ENCODE measurements at regions not wholly inside any gene's neighbourhood (a gene's known extent, or its start where the extent isn't known, plus 50 kb on each side); places are given as distances from the start of the nearest gene placed in this dataset.

DNA sequence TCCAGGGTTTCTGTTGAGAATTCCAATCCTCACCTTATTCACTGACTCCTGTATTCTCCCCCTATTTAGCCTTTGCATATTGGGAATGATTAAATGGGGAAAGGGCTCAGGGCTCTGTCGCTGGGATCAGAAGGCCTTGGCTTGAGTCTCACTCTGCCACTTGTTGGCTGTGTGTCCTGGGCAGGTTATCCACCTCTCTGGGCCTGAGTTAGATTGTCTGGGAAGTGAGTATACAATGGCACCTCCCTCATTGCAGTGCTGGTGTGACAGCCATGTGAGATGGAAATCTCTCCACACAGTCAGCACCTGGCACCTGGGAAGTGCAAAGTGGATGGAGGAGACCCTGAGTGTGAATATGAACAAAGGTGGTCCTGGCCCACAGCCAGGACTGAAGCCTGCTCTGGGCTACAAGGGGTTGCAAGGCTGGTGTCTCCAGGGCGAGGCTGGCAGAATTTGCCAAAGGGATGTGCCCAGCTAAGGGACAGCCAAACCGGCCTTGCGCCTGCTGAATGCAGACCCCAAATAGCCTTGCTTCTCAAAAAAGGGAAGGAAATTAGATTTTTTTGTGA, 200.0 kb upstream of the PMEPA1 start:
- no peak for DNase-seq

GRCh38 chr20:57908704-57909630, 199.2 kb upstream of the PMEPA1 start:
- DNase-seq: no peak

- no peak for DNase-seq
Observed at GRCh38 chr20:57908226-57908625, 198.4 kb upstream of the PMEPA1 start.

- no peak for DNase-seq
Observed at GRCh38 chr20:57907131-57908000, 197.6 kb upstream of the PMEPA1 start.

DNA sequence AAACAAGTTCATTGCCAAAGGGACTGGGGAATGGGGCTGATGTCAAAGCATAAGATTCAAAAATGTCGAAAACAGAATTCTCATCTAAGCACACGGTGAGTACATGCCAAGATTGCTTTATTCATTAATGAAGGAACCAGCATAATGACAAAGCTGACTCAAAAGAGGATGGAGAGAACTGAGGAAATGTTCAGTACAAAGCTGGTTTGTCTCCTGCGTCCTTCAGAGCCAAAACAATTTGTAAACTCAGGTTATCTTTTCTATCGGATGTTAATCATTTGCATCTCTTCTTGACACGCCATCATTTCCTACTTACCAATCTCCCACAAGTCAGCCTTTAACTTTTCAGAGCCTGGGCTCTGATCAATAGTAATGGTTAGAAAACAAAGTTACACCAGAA, 195.6 kb upstream of the PMEPA1 start:
- no peak for DNase-seq

- DNase-seq: no peak
Observed at GRCh38 chr20:57904314-57905105, 194.7 kb upstream of the PMEPA1 start.

DNA sequence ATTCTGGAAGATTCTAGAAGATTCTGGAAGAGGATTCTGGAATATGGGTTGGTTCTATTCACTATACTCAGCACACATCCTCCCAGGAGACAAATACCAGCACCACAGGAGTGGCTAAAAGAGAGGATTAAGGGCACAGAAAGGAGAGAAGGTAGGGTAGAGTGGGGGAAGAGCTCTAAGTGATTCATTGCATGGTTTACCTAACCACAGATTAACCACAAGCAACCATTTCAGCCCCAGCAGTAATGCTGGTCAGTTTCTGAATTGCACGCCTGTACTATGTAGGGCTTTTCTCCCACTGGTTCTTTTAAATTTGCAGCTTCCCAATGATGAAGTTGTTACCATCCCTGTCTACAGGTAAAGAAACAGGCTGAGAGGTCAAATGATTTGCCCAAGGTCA, 192.7 kb upstream of the PMEPA1 start:
- DNase-seq: peak; percentile 60

DNA sequence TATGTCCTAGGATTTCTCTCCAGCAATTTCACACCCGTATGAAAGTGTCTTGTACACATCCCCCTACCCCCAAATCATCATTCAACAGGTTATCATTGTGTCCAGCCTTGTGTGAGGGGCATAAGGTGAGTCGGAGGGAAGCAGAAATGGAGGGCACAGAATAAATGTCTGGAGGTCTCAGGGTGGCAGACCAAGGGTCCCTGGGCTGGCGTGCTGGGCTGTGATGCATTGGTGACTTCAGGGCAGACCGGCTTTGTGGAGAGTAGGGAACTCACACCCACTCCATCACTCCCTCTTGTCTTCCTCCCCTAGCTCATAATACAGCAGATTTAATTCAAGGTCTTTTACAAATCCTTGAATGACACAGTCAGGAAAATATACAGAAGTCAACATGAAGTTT, 191.7 kb upstream of the PMEPA1 start:
- DNase-seq: no peak

GRCh38 chr20:57900226-57900905, 190.6 kb upstream of the PMEPA1 start:
- no peak for DNase-seq

DNA sequence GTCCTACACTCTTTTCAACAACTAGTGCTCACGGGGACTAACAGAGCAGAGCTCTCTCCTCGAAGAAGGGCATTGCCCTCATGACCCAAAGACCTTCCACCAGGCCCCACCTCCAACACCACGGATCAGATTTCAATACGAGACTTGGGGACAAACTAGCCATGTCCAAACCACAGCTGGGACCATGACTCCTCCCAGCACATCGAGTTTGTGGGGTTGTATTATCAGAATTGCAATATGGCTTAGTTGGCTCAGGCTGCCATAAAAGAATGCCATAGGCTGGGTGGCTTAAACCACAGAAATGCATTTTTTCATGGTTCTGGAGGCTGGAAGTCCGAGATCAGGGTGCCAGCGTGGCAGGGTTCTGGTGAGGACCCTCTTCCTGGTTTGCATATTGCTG, 189.7 kb upstream of the PMEPA1 start:
- DNase-seq: no peak

DNA sequence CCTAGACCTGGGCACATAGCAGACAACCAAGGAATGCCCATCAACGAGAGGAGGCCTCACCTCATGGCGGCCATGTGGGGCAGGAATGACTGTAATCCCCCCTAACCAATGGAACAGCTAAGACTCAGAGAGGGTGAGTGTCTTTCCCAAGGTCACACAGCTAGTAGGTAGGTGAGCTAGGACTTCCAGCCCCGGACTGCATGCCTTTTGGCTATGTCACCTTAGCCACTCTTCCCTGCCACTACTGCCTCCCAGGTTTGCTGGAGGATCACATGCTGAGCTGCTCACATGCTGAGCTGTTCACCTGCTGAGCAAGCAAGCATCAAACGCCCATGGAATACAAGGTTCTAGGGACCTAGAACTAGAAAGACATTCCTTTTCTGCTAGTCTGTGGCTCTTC, 188.5 kb upstream of the PMEPA1 start:
- DNase-seq: no peak

GRCh38 chr20:57897891-57898290, 188.1 kb upstream of the PMEPA1 start:
- DNase-seq: no peak

DNA sequence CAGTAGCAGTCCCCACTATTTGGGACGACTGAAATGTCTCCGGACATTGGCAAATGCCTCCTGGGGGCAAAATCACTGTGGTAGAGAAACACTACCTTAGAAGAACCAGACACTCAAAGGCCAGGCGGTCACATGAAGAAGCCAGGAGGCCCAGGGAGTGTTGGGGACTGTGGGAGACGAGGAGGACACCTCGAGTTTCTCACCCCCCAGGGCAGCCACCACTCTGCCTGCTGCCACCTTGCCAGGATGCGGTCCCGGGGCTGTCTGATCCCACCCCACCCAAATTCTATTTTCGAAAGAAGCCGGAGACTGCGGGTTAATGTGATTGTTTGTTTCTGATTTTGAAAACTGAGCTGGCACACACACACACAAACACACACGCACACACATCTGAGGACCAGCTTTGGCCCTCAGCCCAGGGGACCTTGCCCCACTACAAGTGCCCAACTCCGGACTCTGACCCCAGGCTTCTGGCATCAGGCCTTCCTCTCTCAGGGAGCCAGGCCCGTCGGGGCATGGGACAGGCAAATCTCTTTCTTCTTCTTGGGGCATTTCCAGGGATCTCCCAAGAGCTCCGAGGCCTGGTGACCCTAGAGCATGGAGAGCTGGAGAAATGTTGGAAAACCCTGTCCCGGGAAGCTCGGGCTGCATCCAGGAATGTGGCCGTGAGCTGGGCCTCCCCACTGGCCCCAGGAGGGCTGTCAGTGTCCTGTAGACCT, 187.5 kb upstream of the PMEPA1 start:
- DNase-seq: no peak

GRCh38 chr20:57896563-57896962, 186.7 kb upstream of the PMEPA1 start:
- no peak for DNase-seq

DNA sequence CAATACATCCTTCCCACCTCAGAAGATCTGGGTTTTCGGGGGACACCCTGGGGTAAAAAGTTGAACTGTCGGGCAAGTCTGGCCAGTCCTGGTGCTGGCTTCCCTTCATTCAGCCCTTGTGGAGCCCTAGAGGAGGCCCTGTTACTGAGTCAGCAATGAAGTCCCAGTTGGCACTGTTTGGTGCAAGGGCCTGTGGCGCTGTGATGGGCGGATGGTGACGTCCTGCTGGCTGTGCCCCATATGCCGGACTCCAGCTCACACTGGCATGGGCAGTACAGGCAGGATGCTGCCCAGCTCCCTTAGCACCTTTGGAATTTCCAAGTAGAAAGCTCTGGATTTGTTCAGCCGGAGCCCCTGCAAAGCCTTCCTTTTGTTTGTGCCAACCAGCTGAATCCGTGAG, 186.2 kb upstream of the PMEPA1 start:
- DNase-seq: no peak

DNA sequence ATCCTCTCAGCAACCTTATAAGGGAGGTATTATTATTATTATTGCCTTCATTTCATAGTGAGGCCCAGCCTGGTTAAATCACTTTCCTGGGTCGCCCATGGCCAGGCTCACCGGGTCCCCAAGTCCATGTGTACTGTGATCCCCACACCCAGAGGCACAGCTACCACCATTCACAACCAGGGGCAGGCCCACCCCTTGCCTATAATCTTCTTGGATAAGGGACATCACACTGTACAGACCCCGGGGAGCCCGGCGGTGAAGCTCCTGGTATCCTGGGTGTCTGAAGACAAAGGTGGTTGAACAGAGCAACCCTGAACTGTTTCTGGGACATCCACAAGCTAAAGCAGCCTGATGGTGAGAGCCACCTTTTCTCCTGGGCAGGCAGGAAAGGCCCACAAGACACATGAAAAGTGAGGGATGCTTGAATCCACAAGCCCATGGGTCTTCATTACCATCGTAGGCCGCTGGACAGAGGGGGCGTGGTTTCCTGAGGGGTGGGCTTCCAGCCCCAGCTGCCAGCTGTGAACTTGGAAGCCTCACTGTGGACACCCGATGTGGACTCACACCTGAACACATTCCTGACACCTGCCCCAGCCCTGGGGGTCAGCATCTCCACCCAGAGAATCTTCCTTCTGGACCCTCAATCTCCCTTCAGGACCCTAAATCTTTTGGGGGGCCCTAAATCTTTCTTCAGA, 185.5 kb upstream of the PMEPA1 start:
- no peak for DNase-seq

DNA sequence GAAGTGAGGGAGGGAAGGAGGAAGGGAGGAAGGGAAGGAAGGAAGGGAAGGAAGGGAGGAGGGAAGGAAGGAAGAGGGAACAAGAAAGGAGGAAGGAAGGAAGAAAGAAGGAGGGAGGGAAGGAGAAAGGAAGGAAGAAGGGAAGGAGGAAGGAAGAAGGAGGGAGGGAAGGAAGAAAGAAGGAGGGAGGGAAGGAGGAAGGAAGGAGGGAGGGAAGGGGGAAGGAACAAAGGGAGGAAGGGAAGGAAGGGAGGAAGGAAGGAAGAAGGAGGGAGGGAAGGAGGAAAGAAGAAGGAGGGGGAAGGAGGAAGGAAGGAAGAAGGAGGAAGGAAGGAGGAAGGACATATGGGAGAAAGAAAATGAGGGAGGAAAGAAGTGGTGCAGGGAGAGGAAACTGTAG, 184.7 kb upstream of the PMEPA1 start:
- no peak for DNase-seq

GRCh38 chr20:57894096-57894495, 184.3 kb upstream of the PMEPA1 start:
- no peak for DNase-seq

- no peak for DNase-seq
Observed at GRCh38 chr20:57893366-57893999, 183.7 kb upstream of the PMEPA1 start.

DNA sequence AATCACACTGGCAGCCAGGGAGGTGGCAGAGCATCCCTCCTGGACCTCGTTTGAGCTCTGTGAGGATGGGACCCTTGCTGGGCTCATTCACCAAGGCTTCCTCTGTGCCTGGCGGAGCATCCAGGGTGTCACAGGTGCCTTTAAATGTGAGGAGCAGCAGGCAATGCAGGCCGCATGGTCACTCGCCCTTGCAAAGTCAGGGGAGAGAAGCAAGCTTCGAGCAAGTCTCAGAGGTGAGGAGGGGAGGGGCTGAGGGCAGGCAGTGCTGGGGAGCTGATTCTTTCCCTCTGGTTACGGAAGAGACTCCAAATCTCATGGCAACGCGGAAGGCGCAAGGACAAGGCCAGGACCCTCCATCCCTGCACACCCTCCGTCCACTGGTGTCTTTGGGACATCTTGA, 182.7 kb upstream of the PMEPA1 start:
- no peak for DNase-seq
